Neural progenitor cell (in vitro differentiated cells): ENCODE measurements at regions not wholly inside any gene's neighbourhood (a gene's known extent, or its start where the extent isn't known, plus 50 kb on each side); places are given as distances from the start of the nearest gene placed in this dataset.

Experiments
- DNase-seq: peaks from one replicate; pipeline ENCODE4 v3.0.0-alpha.2; 2016; ENCODE audit warnings: low spot score
- H2AFZ ChIP-seq: fragments of 200-600 bp; sonication (generic); replicated peaks from 2 replicates; pipeline ENCODE4 v1.6.1; 2016; ENCODE audit warnings: antibody characterized with exemption
- H3F3A ChIP-seq: fragments of 200-600 bp; sonication (generic); 2 replicates; pipeline ENCODE4 v1.6.1; 2016; ENCODE audit warnings: antibody characterized with exemption, low read depth
- H3K27ac ChIP-seq: fragments of 200-600 bp; sonication (generic); 2 replicates; pipeline ENCODE4 v1.5.1; 2016; ENCODE audit warnings: mild to moderate bottlenecking
- H3K27me3 ChIP-seq: fragments of 200-600 bp; sonication (generic); 2 replicates; pipeline ENCODE4 v1.6.1; 2016; ENCODE audit warnings: mild to moderate bottlenecking, moderate library complexity
- H3K36me3 ChIP-seq: fragments of 200-600 bp; sonication (generic); 2 replicates; pipeline ENCODE4 v1.5.1; 2016
- H3K4me1 ChIP-seq: fragments of 200-600 bp; sonication (generic); 2 replicates; pipeline ENCODE4 v1.6.1; 2016; ENCODE audit warnings: mixed run types
- H3K4me2 ChIP-seq: fragments of 200-600 bp; sonication (generic); 2 replicates; pipeline ENCODE4 v1.6.1; 2016
- H3K4me3 ChIP-seq: fragments of 200-600 bp; sonication (generic); 2 replicates; pipeline ENCODE4 v1.5.1; 2016
- H3K79me2 ChIP-seq: fragments of 200-600 bp; sonication (generic); 2 replicates; pipeline ENCODE4 v1.6.1; 2016; ENCODE audit warnings: low read depth
- H3K9ac ChIP-seq: fragments of 200-600 bp; sonication (generic); 2 replicates; pipeline ENCODE4 v1.6.1; 2016
- H3K9me3 ChIP-seq: fragments of 200-600 bp; sonication (generic); 2 replicates; pipeline ENCODE4 v1.5.1; 2016; ENCODE audit warnings: low read depth
- H4K20me1 ChIP-seq: fragments of 200-600 bp; sonication (generic); 2 replicates; pipeline ENCODE4 v1.6.1; 2016; ENCODE audit warnings: low read depth
- H3K27ac Mint-ChIP-seq: 3 replicates; pipeline ENCODE4 v1.8.0; 2021; ENCODE audit warnings: mixed read lengths
- H3K27me3 Mint-ChIP-seq: 2 replicates; pipeline ENCODE4 v1.8.0; 2022; ENCODE audit warnings: low read depth, mild to moderate bottlenecking, inconsistent platforms, moderate library complexity, mixed read lengths; ENCODE audit not compliant: insufficient read depth
- H3K36me3 Mint-ChIP-seq: 3 replicates; pipeline ENCODE4 v1.8.0; 2021; ENCODE audit warnings: mixed read lengths
- H3K4me1 Mint-ChIP-seq: 3 replicates; pipeline ENCODE4 v1.8.0; 2021; ENCODE audit warnings: mixed read lengths
- H3K4me3 Mint-ChIP-seq: 3 replicates; pipeline ENCODE4 v1.8.0; 2021; ENCODE audit warnings: mild to moderate bottlenecking, moderate library complexity, mixed read lengths
- H3K9me3 Mint-ChIP-seq: 3 replicates; pipeline ENCODE4 v1.8.0; 2020; ENCODE audit warnings: mixed read lengths
- EZH2 ChIP-seq: fragments of 200-600 bp; sonication (generic); IDR thresholded peaks from 2 replicates; pipeline ENCODE4 v1.6.1; 2017; ENCODE audit warnings: antibody characterized with exemption, mild to moderate bottlenecking, moderate library complexity
- EZH2phosphoT487 ChIP-seq: fragments of 200-600 bp; sonication (generic); IDR thresholded peaks from 2 replicates; pipeline ENCODE4 v1.6.1; 2017; ENCODE audit warnings: antibody characterized with exemption
- TF ChIP-seq, protein P1 (sequence below): fragments of 200-600 bp; sonication (generic); IDR thresholded peaks from 2 replicates; pipeline ENCODE4 v1.5.1; 2017; ENCODE audit warnings: antibody characterized with exemption, mild to moderate bottlenecking

DNA sequence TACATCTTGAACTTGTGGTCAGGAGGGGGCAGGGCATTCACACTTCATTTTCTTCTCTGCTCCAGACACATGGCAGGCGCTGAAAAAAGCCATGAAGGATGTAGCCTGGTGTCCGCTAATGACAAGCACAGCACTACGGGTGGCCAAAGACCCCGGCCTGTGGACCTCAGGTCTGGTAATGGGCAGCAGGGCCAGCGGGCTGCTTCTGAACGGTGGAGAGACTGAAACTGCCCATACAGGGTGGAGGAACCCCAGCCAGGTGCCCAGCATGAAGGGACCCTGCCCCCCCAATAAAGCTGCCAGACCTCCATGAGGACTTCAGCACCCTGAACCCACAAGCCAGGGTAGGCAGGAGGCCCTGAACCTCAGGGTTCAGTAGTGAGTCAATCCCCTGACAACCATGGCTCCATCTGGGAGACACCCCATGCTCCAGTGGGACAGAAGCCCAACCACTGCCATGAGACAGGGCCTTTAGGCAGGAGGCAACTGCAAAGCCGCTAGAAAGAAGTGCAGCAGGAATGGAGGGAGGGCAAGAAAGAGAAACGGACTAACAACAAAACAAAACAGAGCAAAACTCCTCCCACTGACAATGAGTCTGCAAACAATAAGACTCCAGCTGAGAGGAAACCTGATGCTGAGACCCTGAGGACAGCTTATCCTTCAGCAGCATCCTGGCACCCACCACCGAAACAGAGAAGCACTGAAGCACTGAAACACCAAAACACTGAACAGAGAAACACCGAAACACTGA lies 140.2 kb upstream of the PPP2R2D start:
- peak overlapping the region; percentile 5 for H3K4me3 Mint-ChIP-seq
- peaks cover 45% of the 10 kb centered on the region for H3F3A ChIP-seq
- H2AFZ ChIP-seq = no peak overlapping the region
- H3K27ac Mint-ChIP-seq = no peak overlapping the region
- peaks cover 62% of the 10 kb centered on the region for H3K4me1 ChIP-seq
- no peak overlapping the region for H3K27ac ChIP-seq
- H3K27me3 ChIP-seq = no peaks in the 10 kb centered on the region
- H3K27me3 Mint-ChIP-seq = peaks cover 4% of the 10 kb centered on the region
- no peaks in the 10 kb centered on the region for H3K79me2 ChIP-seq
- DNase-seq = peak; percentile 75
- H3K36me3 ChIP-seq = no peaks in the 10 kb centered on the region
- H4K20me1 ChIP-seq = no peaks in the 10 kb centered on the region
- H3K36me3 Mint-ChIP-seq = peaks cover 2% of the 10 kb centered on the region
- TF ChIP-seq EZH2phosphoT487 (no peak), EZH2 (no peak)
- TF ChIP-seq, protein P1, sequence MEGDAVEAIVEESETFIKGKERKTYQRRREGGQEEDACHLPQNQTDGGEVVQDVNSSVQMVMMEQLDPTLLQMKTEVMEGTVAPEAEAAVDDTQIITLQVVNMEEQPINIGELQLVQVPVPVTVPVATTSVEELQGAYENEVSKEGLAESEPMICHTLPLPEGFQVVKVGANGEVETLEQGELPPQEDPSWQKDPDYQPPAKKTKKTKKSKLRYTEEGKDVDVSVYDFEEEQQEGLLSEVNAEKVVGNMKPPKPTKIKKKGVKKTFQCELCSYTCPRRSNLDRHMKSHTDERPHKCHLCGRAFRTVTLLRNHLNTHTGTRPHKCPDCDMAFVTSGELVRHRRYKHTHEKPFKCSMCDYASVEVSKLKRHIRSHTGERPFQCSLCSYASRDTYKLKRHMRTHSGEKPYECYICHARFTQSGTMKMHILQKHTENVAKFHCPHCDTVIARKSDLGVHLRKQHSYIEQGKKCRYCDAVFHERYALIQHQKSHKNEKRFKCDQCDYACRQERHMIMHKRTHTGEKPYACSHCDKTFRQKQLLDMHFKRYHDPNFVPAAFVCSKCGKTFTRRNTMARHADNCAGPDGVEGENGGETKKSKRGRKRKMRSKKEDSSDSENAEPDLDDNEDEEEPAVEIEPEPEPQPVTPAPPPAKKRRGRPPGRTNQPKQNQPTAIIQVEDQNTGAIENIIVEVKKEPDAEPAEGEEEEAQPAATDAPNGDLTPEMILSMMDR = no peak
- H3K4me3 ChIP-seq = no peak overlapping the region
- H3K9me3 Mint-ChIP-seq = peaks cover 6% of the 10 kb centered on the region
- no peak overlapping the region for H3K9ac ChIP-seq
- peak overlapping the region; percentile 51 for H3K4me2 ChIP-seq
- H3K9me3 ChIP-seq = no peaks in the 10 kb centered on the region
- H3K4me1 Mint-ChIP-seq = peaks cover 58% of the 10 kb centered on the region

DNA sequence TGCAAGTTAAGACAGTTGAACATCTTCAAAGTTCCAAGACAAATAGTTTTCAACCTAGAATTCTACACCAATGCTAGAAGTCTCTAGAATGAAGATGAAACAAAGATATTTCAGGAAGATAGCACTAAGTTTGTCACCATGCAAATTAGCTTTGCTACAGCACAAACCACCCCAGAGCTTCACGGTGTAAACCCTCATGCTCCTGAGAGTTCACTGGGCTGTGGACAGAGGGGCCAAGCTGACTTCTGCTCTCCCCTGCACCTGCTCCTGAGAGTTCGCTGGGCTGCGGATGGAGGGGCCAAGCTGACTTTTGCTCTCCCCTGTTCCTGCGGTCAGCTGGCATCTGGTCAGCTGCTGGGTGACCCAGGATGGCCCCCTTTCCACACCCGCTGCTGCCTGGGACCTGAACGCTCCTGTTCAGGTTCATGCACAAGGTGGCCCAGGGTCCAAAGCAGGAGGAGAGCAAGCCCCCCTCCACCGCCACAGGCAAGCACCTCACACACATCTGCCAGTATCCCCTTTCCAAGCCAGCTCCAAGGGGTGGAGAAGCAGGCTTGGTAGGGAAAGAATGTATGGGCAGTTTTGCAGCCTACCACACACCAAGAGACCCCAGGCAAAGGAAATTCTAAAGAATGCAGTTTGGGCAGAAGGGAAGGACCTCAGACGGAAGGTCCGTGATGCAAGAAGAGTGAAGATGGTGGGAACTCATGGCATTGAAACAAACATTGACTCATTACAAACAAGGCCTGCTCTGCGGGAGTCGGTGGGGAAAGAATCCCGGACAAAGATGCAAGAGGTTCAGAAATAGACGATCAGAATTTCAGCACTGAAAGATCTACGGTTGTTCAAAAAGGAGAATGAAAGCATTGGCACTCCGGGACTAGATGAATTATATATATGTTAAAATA lies 137.8 kb upstream of the PPP2R2D start:
- TF ChIP-seq, protein P1 = no peak
- TF ChIP-seq EZH2phosphoT487 (no peak), EZH2 (no peak)
- H2AFZ ChIP-seq = no peak overlapping the region
- H3K27me3 Mint-ChIP-seq = peaks cover 5% of the 10 kb centered on the region
- H4K20me1 ChIP-seq = no peaks in the 10 kb centered on the region
- peaks cover 40% of the 10 kb centered on the region for H3K4me1 Mint-ChIP-seq
- no peak for DNase-seq
- H3K4me3 Mint-ChIP-seq = no peak overlapping the region
- H3K27me3 ChIP-seq = no peaks in the 10 kb centered on the region
- H3K27ac ChIP-seq = no peak overlapping the region
- no peak overlapping the region for H3K27ac Mint-ChIP-seq
- peaks cover 6% of the 10 kb centered on the region for H3K9me3 Mint-ChIP-seq
- no peak overlapping the region for H3K4me2 ChIP-seq
- H3K9ac ChIP-seq = no peak overlapping the region
- H3K4me1 ChIP-seq = peaks cover 47% of the 10 kb centered on the region
- no peaks in the 10 kb centered on the region for H3K9me3 ChIP-seq
- H3K36me3 ChIP-seq = no peaks in the 10 kb centered on the region
- no peak overlapping the region for H3K4me3 ChIP-seq
- peaks cover 23% of the 10 kb centered on the region for H3F3A ChIP-seq
- no peaks in the 10 kb centered on the region for H3K79me2 ChIP-seq
- H3K36me3 Mint-ChIP-seq = no peaks in the 10 kb centered on the region

DNA sequence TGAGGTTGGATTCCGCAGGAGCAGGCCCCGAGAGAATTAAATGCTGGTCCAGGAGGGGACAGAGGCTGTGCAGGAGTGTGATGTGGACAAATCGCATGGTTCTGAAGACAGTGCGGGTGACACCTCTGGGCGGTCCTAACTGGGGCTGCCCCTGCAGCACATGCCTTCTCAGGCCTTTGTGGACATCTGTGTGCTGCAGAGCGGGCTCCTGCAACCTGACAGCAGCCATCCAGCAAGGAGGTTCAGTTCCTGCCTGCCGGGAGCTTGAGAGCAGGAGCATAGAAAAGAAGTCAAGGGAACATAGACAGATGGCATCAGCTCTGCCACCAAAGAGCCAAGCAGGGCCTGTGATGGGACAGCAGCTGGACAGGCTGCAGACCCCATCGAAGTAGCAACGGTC lies 135.9 kb upstream of the PPP2R2D start:
- Mint-ChIP-seq H3K27me3 (peaks cover 7% of the 10 kb centered on the region), H3K27ac (no peak overlapping the region), H3K36me3 (no peaks in the 10 kb centered on the region), H3K4me3 (no peak overlapping the region), H3K4me1 (peaks cover 27% of the 10 kb centered on the region), H3K9me3 (peaks cover 6% of the 10 kb centered on the region)
- Histone ChIP-seq H3K9ac (no peak overlapping the region), H3K4me1 (peaks cover 36% of the 10 kb centered on the region), H3K27ac (no peak overlapping the region), H3K4me3 (no peak overlapping the region), H3K36me3 (no peaks in the 10 kb centered on the region), H3K4me2 (no peak overlapping the region), H3K79me2 (no peaks in the 10 kb centered on the region), H3K9me3 (no peaks in the 10 kb centered on the region), H3K27me3 (no peaks in the 10 kb centered on the region), H3F3A (peaks cover 14% of the 10 kb centered on the region), H2AFZ (no peak overlapping the region), H4K20me1 (no peaks in the 10 kb centered on the region)
- no peak for DNase-seq
- TF ChIP-seq, protein P1 = no peak
- no peak for TF ChIP-seq EZH2
- TF ChIP-seq EZH2phosphoT487 = no peak
